Neuronal stem cell (in vitro differentiated cells): ENCODE measurements at regions not wholly inside any gene's neighbourhood (a gene's known extent, or its start where the extent isn't known, plus 50 kb on each side); places are given as distances from the start of the nearest gene placed in this dataset.

Experiments
- DNase-seq: peaks from one replicate; pipeline ENCODE4 v3.0.0-alpha.2; 2013; ENCODE audit warnings: low spot score
- H2AFZ ChIP-seq: one replicate; pipeline ENCODE4 v1.6.1; 2013; ENCODE audit warnings: mild to moderate bottlenecking, low read length, inconsistent platforms
- H2AK5ac ChIP-seq: 2 replicates; pipeline ENCODE4 v1.6.1; 2013; ENCODE audit warnings: low read depth, mild to moderate bottlenecking, inconsistent platforms, low read length, moderate library complexity, mixed read lengths
- H2BK120ac ChIP-seq: 2 replicates; pipeline ENCODE4 v1.6.1; 2013; ENCODE audit warnings: low read depth, mild to moderate bottlenecking, inconsistent platforms, low read length, moderate library complexity, mixed read lengths
- H2BK12ac ChIP-seq: one replicate; pipeline ENCODE4 v1.6.1; 2013; ENCODE audit warnings: low read length, inconsistent platforms
- H2BK15ac ChIP-seq: 2 replicates; pipeline ENCODE4 v1.6.1; 2013; ENCODE audit warnings: mild to moderate bottlenecking, low read length, inconsistent platforms, mixed read lengths
- H2BK5ac ChIP-seq: one replicate; pipeline ENCODE4 v1.6.1; 2013; ENCODE audit warnings: inconsistent platforms, mild to moderate bottlenecking, low read length, moderate library complexity
- H3K14ac ChIP-seq: one replicate; pipeline ENCODE4 v1.6.1; 2013; ENCODE audit warnings: low read length, inconsistent platforms
- H3K18ac ChIP-seq: 2 replicates; pipeline ENCODE4 v1.6.1; 2013; ENCODE audit warnings: low read length, inconsistent platforms
- H3K23ac ChIP-seq: 2 replicates; pipeline ENCODE4 v1.6.1; 2013; ENCODE audit warnings: low read depth, mild to moderate bottlenecking, mixed read lengths, low read length, inconsistent platforms; ENCODE audit not compliant: poor library complexity
- H3K27ac ChIP-seq: replicated peaks from 3 replicates; pipeline ENCODE4 v1.5.1; 2013; ENCODE audit warnings: low read length, inconsistent platforms
- H3K27me3 ChIP-seq, 3 experiments: 2 replicates each; pipeline ENCODE4 v1.6.1; 2013; ENCODE audit warnings: low read length in 3 of 3, mild to moderate bottlenecking in 2 of 3, inconsistent platforms in 1 of 3, low read depth in 1 of 3, mixed read lengths in 1 of 3, moderate library complexity in 1 of 3; ENCODE audit not compliant: control insufficient read depth in 3 of 3, insufficient read depth in 3 of 3
- H3K36me3 ChIP-seq, 2 donors: replicated peaks in 1 of 2; 2 replicates each; pipeline ENCODE4 v1.6.1; 2013; ENCODE audit warnings: low read length in 2 of 2; ENCODE audit not compliant: control insufficient read depth in 2 of 2, insufficient read depth in 2 of 2
- H3K4ac ChIP-seq: 2 replicates; pipeline ENCODE4 v1.6.1; 2013; ENCODE audit warnings: inconsistent platforms, mild to moderate bottlenecking, low read length, moderate library complexity
- H3K4me1 ChIP-seq, 2 donors: 1 replicate in 1 of 2; 2 replicates in 1 of 2; pipeline ENCODE4 v1.6.1; 2013; ENCODE audit warnings: low read length in 2 of 2, low read depth in 1 of 2; ENCODE audit not compliant: control insufficient read depth in 2 of 2, insufficient read depth in 1 of 2
- H3K4me2 ChIP-seq: one replicate; pipeline ENCODE4 v1.6.1; 2013; ENCODE audit warnings: mild to moderate bottlenecking, low read length, inconsistent platforms; ENCODE audit not compliant: insufficient read depth, poor library complexity, severe bottlenecking
- H3K4me3 ChIP-seq, 2 donors: 2 replicates each; pipeline ENCODE4 v1.5.1; 2013; ENCODE audit warnings: low read length in 2 of 2, mild to moderate bottlenecking in 2 of 2, inconsistent platforms in 1 of 2, moderate library complexity in 1 of 2
- H3K79me1 ChIP-seq: one replicate; pipeline ENCODE4 v1.6.1; 2013; ENCODE audit warnings: low read depth, mild to moderate bottlenecking, inconsistent platforms, low read length, moderate library complexity
- H3K9ac ChIP-seq: one replicate; pipeline ENCODE4 v1.6.1; 2013; ENCODE audit warnings: mild to moderate bottlenecking, low read depth, low read length, inconsistent platforms; ENCODE audit not compliant: poor library complexity
- H3K9me3 ChIP-seq, 2 donors: replicated peaks in 1 of 2; 2 replicates each; pipeline versions ENCODE3 to v1.6.1; 2013; ENCODE audit warnings: low read length in 2 of 2, mild to moderate bottlenecking in 2 of 2, inconsistent platforms in 1 of 2, low read depth in 1 of 2, mixed read lengths in 1 of 2, moderate library complexity in 1 of 2; ENCODE audit not compliant: control insufficient read depth in 2 of 2, insufficient read depth in 1 of 2
- H4K8ac ChIP-seq: one replicate; pipeline ENCODE4 v1.6.1; 2013; ENCODE audit warnings: low read depth, mild to moderate bottlenecking, inconsistent platforms, low read length, moderate library complexity
- H4K91ac ChIP-seq: one replicate; pipeline ENCODE4 v1.6.1; 2013; ENCODE audit warnings: low read length, low read depth, mild to moderate bottlenecking, inconsistent platforms; ENCODE audit not compliant: poor library complexity
- WGBS, 2 donors: extraction: QIAGEN DNeasy Blood & Tissue Kit; methylation state at CpG; one replicate each; pipeline ENCODE4 v1.1.7; 2013; ENCODE audit warnings: missing lambda C conversion rate in 2 of 2, mixed read lengths in 1 of 2; ENCODE audit not compliant: insufficient read length in 2 of 2, insufficient replicate concordance in 1 of 2; ENCODE audit errors: extremely low coverage in 2 of 2; 5-methylcytosine and 5-hydroxymethylcytosine counted together

DNA sequence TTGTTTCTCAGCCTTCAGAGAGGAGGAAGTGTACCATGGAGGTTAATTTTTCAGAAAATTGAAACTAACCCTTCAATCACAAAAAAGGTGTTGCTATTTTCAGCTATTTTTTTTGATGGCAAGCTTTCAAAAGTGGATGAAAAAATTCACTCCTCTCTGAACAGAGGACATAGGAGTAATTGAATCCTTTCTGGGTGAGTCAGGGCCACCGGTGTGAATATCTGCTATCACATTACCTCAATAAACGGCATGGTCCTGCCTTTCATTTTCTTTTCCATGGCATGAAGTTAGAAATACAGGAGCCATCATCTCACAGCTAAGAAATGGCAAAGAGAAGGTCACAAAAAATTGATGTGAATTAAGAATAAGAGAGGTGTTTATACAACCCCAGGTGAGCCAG is 90.2 kb upstream of the CCDC112 start:
- no peak overlapping the region for H3K27ac ChIP-seq
- no peak overlapping the region for H3K4ac ChIP-seq

DNA sequence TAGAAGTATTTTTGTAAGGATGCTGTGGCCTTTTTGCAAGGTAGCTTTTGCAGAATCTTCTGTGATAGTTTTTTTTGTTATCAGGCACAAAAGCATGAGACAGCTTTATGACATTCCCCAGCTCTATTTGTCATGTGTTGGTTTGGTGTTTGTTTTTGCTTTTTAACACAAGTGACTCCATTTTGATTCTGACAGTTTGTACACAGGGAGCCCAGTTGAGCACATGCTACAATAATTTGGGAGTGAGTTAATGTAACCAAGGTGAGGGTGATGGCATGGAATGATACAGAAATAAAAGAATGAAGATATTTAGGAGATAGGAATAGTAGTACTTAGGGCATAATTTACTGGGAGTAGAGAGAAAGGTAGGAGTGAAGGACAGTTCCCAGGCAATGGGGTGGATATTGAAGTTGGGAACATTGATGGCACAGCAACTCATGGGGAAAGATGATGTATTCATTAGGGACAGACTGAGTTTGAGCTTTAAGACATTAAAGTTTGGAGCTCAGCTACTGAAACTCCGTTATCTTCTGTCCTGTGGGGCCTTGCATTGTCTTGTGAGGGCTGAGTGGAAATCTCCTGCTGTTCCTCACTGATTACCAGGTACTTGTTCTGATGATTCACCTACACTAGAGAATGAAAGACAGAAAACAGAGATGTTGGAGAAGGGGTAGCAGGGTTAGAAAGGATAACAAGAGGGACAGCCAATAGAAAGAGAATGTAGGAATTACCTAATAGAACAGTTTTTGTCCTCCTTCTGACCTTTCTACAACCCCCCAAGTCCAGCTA is 88.3 kb upstream of the CCDC112 start:
- Histone ChIP-seq H2AK5ac (no peak overlapping the region), H4K8ac (no peak overlapping the region), H2BK5ac (no peak overlapping the region), H2BK120ac (no peak overlapping the region), H3K27me3 (peaks cover 0 to 7% (median 0%) of the 10 kb centered on the region in 3 experiments), H3K4ac (no peak overlapping the region), H3K23ac (no peak overlapping the region), H3K4me2 (no peak overlapping the region), H4K91ac (no peak overlapping the region), H2BK12ac (no peak overlapping the region), H3K27ac (no peak overlapping the region), H3K14ac (no peak overlapping the region), H3K79me1 (no peaks in the 10 kb centered on the region), H3K4me1 (peaks cover 1 to 2% of the 10 kb centered on the region in 2 donors), H3K4me3 (no peak overlapping the region), H3K9me3 (no peaks in the 10 kb centered on the region), H2BK15ac (no peak overlapping the region), H3K36me3 (no peaks in the 10 kb centered on the region), H2AFZ (no peak overlapping the region), H3K18ac (no peak overlapping the region), H3K9ac (no peak overlapping the region)
- no CpG with 5 or more reads among the region's 1 CpG for WGBS, 2 donors
- DNase-seq = no peak

More for the DNA sequence above, 90.2 kb upstream of the CCDC112 start:
- Histone ChIP-seq H3K9ac (no peak overlapping the region), H3K14ac (no peak overlapping the region), H3K4me1 (peaks cover 2 to 3% of the 10 kb centered on the region in 2 donors), H4K8ac (no peak overlapping the region), H2BK15ac (no peak overlapping the region), H3K36me3 (no peaks in the 10 kb centered on the region), H4K91ac (no peak overlapping the region), H3K18ac (no peak overlapping the region), H3K23ac (no peak overlapping the region), H3K4me3 (no peak overlapping the region), H2BK120ac (no peak overlapping the region), H2AK5ac (no peak overlapping the region), H3K27me3 (peaks cover 0 to 7% (median 0%) of the 10 kb centered on the region in 3 experiments), H2BK5ac (no peak overlapping the region), H3K79me1 (no peaks in the 10 kb centered on the region), H3K9me3 (no peaks in the 10 kb centered on the region), H2AFZ (no peak overlapping the region), H2BK12ac (no peak overlapping the region), H3K4me2 (no peak overlapping the region)
- DNase-seq = no peak
- no CpG with 5 or more reads among the region's 2 CpGs for WGBS, 2 donors

DNA sequence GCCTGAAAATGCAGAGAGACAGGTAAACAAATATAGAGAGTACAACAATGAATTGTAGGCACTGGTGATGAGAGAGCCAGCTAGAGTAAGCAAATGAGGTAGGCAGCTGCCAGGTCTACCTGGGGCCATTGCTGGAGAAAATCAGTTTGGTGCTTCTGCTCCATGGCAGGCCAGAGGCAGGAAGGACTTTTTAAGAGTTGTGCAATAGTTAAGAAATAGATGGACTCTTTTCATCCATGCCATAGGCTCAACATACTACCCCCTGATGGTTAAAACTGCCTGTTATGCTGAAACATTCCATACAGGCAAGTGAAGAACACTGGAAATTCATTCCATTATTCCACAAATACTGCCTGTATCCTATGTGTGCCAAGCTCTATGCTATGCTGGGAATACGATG is 86.5 kb upstream of the CCDC112 start:
- Histone ChIP-seq H3K79me1 (no peaks in the 10 kb centered on the region), H2BK15ac (no peak overlapping the region), H3K4me1 (peaks cover 0 to 2% of the 10 kb centered on the region in 2 donors), H3K27me3 (peaks cover 0 to 7% (median 0%) of the 10 kb centered on the region in 3 experiments), H4K8ac (no peak overlapping the region), H3K27ac (no peak overlapping the region), H2AFZ (no peak overlapping the region), H2BK120ac (no peak overlapping the region), H2BK12ac (no peak overlapping the region), H4K91ac (no peak overlapping the region), H2BK5ac (no peak overlapping the region), H3K4ac (no peak overlapping the region), H3K14ac (no peak overlapping the region), H3K4me3 (no peak overlapping the region), H3K23ac (no peak overlapping the region), H3K4me2 (no peak overlapping the region), H3K18ac (no peak overlapping the region), H3K36me3 (no peaks in the 10 kb centered on the region), H3K9ac (no peak overlapping the region), H3K9me3 (no peaks in the 10 kb centered on the region), H2AK5ac (no peak overlapping the region)
- no peak for DNase-seq
- WGBS, 2 donors = no CpG with 5 or more reads among the region's 1 CpG

DNA sequence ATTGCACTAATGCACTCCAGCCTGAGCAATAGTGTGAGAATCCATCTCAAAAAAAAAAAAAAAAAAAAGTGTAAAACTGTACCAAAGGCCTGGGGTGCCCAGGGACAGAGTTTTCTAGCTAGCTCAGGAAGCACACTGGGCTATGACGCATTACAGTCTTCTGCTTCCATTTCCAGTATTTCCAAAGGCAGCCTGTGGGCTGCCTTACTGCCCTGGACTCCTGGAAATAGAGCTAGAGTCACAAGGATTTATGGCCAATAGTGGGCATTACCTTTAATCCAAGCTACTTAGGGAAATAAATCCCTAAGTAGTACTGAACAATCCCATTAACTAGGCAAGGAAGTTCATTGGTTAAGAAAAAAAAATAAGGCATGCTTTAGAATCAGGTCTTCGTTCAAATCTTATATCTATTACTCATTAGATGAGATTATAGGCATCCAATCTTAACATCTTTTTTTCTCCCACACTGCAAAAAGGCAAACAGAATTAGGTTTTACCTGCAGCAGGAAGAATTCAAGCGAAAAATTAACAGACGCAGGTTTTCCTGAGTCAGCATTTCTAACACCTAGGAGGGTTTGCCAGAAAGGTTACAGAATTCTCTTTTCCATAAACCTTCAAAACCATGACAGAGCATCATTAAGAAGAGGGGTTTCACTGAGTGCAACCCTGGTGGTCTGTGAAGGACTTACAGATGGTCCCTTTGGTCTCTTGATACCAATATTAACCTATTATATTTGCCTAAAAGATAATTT is 85.6 kb upstream of the CCDC112 start:
- no peaks in the 10 kb centered on the region for H3K36me3 ChIP-seq
- H3K14ac ChIP-seq = no peak overlapping the region
- no peak overlapping the region for H3K4me2 ChIP-seq
- no peak overlapping the region for H3K4me3 ChIP-seq
- H4K8ac ChIP-seq = no peak overlapping the region
- H2AK5ac ChIP-seq = no peak overlapping the region
- whole genome bisulfite sequencing, 2 donors = no CpG with 5 or more reads among the region's 4 CpGs
- H2AFZ ChIP-seq = no peak overlapping the region
- H3K79me1 ChIP-seq = no peaks in the 10 kb centered on the region
- peaks cover 0 to 7% (median 0%) of the 10 kb centered on the region in 3 experiments for H3K27me3 ChIP-seq
- no peak overlapping the region for H3K9ac ChIP-seq
- peaks cover 0 to 2% of the 10 kb centered on the region in 2 donors for H3K4me1 ChIP-seq
- H3K4ac ChIP-seq = no peak overlapping the region
- no peaks in the 10 kb centered on the region for H3K9me3 ChIP-seq
- H3K23ac ChIP-seq = no peak overlapping the region
- H3K27ac ChIP-seq = no peak overlapping the region
- DNase-seq = no peak
- H2BK15ac ChIP-seq = no peak overlapping the region
- no peak overlapping the region for H2BK120ac ChIP-seq
- no peak overlapping the region for H2BK12ac ChIP-seq
- no peak overlapping the region for H2BK5ac ChIP-seq
- H3K18ac ChIP-seq = no peak overlapping the region
- no peak overlapping the region for H4K91ac ChIP-seq
